Middle frontal gyrus (tissue), 1 donor: ENCODE measurements at regions not wholly inside any gene's neighbourhood (a gene's known extent, or its start where the extent isn't known, plus 50 kb on each side); places are given as distances from the start of the nearest gene placed in this dataset.

ENCODE experiments used
- DNase-seq: peaks from one replicate; pipeline ENCODE4 v3.0.0-alpha.2; 2015; ENCODE audit warnings: low spot score; ENCODE audit errors: extremely low spot score

GRCh38 chr9:82572146-82572545 lies 490.8 kb downstream of the RASEF start:
- DNase-seq = no peak

GRCh38 chr9:82574911-82575310 lies 488.0 kb downstream of the RASEF start:
- DNase-seq = no peak

DNA sequence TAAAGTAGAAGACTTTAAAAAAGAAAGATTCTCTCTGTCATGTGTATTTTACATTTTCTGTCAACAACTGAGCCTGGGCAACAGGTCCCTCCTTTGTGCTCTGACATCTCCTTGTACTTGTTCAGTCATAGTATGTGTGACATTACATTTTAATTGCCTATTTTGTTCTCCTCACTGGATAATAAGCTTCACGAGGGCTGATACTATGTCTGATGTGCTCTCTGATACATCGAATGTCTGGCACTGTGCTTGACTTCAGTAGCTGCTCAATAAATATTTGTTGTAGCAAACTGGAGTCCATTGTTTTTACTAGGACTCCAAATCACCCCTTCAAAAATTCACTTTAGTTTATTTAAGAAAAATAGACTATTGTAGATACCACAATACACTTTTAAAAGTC lies 482.0 kb downstream of the RASEF start:
- DNase-seq = no peak

DNA sequence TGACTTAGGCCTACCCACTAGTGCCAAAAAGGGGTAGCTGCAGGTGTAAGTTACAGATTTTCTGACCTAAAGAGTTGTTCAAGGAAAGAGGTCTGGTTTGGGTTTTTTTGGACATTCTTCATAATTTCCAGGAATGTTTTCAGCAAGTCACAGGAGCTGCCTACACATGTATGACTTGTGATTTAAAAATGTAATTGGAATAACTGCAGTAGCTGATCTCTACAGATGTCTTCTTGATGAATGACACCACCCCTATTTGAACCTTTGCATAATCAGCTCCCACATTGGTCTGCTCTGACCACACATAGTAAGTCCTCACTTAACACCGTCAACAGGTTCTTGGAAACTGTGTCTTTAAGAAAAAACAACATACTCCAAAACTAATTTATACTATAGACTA lies 481.4 kb downstream of the RASEF start:
- DNase-seq = no peak

DNA sequence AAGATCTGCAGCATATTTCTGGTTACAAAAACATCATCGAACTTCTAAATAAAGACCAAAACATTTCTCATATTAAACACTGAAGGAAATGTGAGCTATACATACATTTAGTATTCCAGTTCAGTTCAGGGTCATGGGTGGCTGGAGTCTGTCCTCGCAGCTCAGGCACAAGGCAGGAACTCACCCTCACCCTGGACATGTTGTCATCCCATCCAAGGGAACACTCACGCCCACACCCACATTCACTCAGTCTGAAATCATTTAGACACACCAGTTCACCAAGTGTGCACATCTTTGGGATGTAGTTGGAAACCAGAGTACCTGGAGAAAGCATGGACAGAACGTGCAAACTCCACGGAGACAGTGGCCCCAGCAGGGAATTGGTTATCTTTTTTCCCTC lies 481.0 kb downstream of the RASEF start:
- DNase-seq = no peak

DNA sequence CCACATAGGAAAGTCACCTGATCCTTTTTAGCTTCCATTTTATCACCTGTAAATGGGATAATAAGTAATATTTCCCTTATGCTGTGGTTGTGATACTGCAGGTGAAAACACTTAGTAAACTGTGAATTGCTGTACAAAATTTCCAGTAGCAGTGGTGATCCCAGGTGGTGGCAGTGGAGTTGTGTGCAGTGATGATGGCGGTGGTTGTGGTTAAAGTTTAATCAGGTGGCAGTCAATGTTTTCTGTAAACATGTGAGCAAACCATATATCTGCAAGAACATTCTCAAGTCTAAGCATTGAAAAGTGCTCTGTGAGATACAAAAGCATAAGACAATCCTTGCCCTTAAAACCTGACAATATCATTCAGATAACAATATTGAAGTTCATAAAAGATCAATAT lies 480.2 kb downstream of the RASEF start:
- DNase-seq = no peak

DNA sequence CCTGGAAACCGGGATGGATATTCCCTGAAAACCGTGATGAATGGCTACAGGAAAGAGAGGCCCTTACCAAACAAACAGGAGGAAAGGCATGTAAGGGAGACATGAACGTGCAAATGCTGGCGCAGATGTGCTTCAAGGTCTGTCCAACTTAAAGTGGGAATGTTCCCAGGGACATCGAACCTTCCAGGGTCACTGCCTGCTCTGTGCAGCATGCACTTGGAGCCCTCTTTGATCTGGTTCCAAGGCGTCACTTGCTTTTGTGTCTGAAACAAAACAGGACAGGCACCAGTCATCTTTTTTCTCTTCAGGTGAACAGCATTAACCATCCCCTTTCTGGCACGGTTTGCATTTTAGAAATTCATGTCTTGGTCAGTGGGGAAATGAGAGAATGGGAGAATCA lies 479.4 kb downstream of the RASEF start:
- no peak for DNase-seq

DNA sequence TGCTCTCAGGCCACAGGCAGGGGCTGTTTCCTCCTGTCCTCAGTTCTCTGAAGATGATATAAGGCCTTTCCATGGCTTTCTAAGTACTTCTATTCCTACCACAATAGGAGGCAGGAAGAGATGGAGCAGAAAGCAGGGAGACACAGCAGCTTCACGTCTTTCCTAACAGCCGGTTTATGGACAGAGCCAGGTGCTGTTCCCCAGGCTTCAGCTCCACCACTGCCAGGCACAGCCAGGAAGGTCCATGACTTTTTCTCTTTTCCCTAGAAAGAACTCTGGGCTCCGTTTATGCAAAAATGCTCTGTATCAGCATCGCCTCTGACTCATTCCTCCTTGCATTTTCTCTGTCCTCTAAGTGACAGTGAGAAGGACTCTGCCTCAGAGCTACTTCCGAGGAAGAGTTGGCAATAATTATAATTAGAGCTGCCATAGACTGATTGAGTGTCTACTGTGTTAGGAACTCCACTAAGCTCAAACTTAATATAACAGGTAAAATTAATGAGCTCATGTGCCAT lies 478.5 kb downstream of the RASEF start:
- DNase-seq = no peak

GRCh38 chr9:82586918-82587356 lies 476.0 kb downstream of the RASEF start:
- DNase-seq = no peak

- no peak for DNase-seq
Observed at GRCh38 chr9:82588301-82589180, 474.4 kb downstream of the RASEF start.

GRCh38 chr9:82590845-82591244 lies 472.1 kb downstream of the RASEF start:
- DNase-seq = no peak

GRCh38 chr9:82593501-82593900 lies 469.4 kb downstream of the RASEF start:
- no peak for DNase-seq

DNA sequence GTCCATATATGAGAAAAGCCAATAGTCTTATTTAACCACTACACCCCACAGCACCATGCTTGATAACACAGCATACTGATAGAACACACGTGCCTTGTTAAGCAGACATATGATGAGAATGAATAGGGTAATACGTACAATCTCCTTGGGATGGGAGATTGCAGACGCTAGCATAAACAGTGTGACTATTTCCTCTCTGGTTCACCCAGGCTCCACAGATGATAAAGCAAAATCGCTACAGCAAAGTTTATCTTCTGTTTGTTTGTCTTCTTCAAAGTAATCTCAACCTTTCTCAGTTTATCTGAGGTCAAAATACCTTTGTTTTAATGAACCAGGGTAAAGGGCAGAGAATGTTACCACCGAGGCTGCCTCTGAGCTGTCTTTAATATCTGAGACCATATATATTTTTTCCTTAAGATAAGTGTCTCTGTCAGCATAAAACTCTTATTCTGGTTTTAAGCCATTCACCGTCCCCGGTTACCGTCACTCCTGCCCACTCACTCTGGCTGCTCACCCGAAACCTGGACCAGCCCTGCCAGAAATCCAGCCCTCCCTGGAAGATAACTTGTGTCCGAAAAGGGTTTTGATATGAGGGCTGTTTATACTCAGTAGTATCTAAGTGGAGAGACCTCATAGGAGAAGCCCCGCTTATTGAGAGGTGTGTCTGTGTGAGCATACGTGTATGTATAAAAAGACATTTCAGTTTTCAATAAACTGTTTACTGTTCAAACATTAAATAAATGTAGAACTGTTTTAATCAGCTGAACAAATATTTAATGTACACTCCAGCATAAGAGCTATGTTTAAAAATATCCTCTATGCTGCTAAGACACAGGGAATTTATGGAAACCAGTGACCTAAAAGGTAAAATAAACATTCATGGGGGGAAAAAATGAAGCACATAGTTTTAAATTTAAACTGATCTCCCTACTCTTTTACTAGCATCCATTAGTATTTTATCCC lies 465.4 kb downstream of the RASEF start:
- no peak for DNase-seq

- DNase-seq = no peak
Observed at GRCh38 chr9:82598241-82599039, 464.5 kb downstream of the RASEF start.

- DNase-seq = no peak
Observed at GRCh38 chr9:82599336-82599949, 463.5 kb downstream of the RASEF start.

GRCh38 chr9:82600536-82601292 lies 462.2 kb downstream of the RASEF start:
- no peak for DNase-seq

DNA sequence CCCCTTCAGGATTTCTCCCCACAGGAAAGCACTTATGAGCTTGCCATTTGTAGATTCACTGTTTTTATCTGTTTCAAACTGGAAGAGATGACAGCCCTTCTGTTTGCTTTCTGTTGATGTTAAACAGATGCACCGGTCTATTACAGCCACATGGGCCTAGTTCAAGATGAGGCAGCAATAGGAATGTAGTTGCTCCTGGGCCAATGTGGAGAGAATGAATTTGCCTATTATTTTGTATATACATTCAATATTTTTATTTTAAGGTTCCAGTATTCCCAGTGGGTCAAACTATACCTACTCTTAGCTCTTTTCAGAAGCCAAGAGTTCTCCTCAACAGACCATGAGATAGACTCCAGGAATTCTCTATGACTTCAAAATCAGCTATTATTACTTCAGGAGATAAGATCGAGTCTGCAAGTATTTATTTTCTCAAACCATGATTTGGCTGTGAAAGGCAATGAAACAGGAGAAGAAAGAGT lies 461.6 kb downstream of the RASEF start:
- DNase-seq = no peak

- DNase-seq = no peak
Observed at GRCh38 chr9:82604947-82605656, 457.8 kb downstream of the RASEF start.

- DNase-seq = no peak
Observed at GRCh38 chr9:82605657-82606031, 457.3 kb downstream of the RASEF start.
